Esophagus muscularis mucosa (tissue), 4 donors: ENCODE measurements at regions not wholly inside any gene's neighbourhood (a gene's known extent, or its start where the extent isn't known, plus 50 kb on each side); places are given as distances from the start of the nearest gene placed in this dataset.

Source experiments
- DNase-seq: peaks from one replicate; pipeline ENCODE4 v3.0.0-alpha.2; 2017; ENCODE audit errors: extremely low spot score
- H3K27ac ChIP-seq, 4 donors: fragments of 200-600 bp; sonication (generic); replicated peaks in 1 of 4; 1 replicate in 3 of 4; 2 replicates in 1 of 4; pipeline ENCODE4 v1.5.1; 2016 to 2019; ENCODE audit warnings: mild to moderate bottlenecking in 1 of 4
- H3K27me3 ChIP-seq, 4 donors: fragments of 200-600 bp; sonication (generic); one replicate each; pipeline versions ENCODE4 v1.5.1 to v1.6.0; 2016 to 2019
- H3K36me3 ChIP-seq, 4 donors: fragments of 200-600 bp; sonication (generic); one replicate each; pipeline ENCODE4 v1.5.1; 2016 to 2019
- H3K4me1 ChIP-seq, 4 donors: fragments of 200-600 bp; sonication (generic); one replicate each; pipeline ENCODE4 v1.5.1; 2016 to 2019
- H3K4me3 ChIP-seq, 4 donors: fragments of 200-600 bp; sonication (generic); 1 replicate in 2 of 4; 2 replicates in 2 of 4; pipeline ENCODE4 v1.5.1; 2016 to 2019; ENCODE audit warnings: mild to moderate bottlenecking in 4 of 4, moderate library complexity in 1 of 4
- H3K9me3 ChIP-seq, 4 donors: fragments of 200-600 bp; sonication (generic); 1 replicate in 3 of 4; 2 replicates in 1 of 4; pipeline ENCODE4 v1.5.1; 2016 to 2019
- CTCF ChIP-seq, 3 experiments: fragments of 200-600 bp in 2 of 3; fragments of 450-650 bp in 1 of 3; sonication (generic) in 2 of 3; IDR thresholded peaks; one replicate each; pipeline ENCODE4 v1.5.1; 2017 to 2019; ENCODE audit warnings: antibody characterized with exemption in 3 of 3, mild to moderate bottlenecking in 2 of 3, moderate library complexity in 1 of 3
- EP300 ChIP-seq: sonication (generic); formaldehyde crosslinking; IDR thresholded peaks from one replicate; pipeline ENCODE4 v1.6.1; 2017; ENCODE audit warnings: antibody characterized with exemption
- POLR2A ChIP-seq: fragments of 450-650 bp; IDR thresholded peaks from one replicate; pipeline ENCODE4 v1.6.1; 2017; ENCODE audit warnings: antibody characterized with exemption, moderate library complexity, mild to moderate bottlenecking, low read depth
- POLR2AphosphoS5 ChIP-seq, 2 donors: sonication (generic); formaldehyde crosslinking; IDR thresholded peaks; one replicate each; pipeline ENCODE4 v1.6.1; 2017; ENCODE audit warnings: antibody characterized with exemption in 2 of 2
- WGBS: methylation state at CpG from one replicate; pipeline ENCODE4 v1.1.5; 2018; 5-methylcytosine and 5-hydroxymethylcytosine counted together
- intact Hi-C: fragments of 100-400 bp; cut with DNase I; formaldehyde crosslinking; loops from one replicate; pipeline ENCODE4 v1.15.1; 2023

- H3K4me3 ChIP-seq, result no peak overlapping the region
- H3K9me3 ChIP-seq, result peaks cover 0 to 5% (median 0%) of the 10 kb centered on the region in 4 donors
- H3K4me1 ChIP-seq, result peaks cover 0 to 5% (median 2%) of the 10 kb centered on the region in 4 donors
- intact Hi-C loops, result no loop called here
- H3K27ac ChIP-seq, result no peak overlapping the region
- WGBS, result 32% methylated on average over 6 of the region's 6 CpGs
- no peak for DNase-seq
- H3K27me3 ChIP-seq, result no peaks in the 10 kb centered on the region
- H3K36me3 ChIP-seq, result no peaks in the 10 kb centered on the region
- no peak for TF ChIP-seq POLR2AphosphoS5 (IDR thresholded peaks at IDR 0.05)
- no peak for TF ChIP-seq CTCF (IDR thresholded peaks at IDR 0.05)
- TF ChIP-seq POLR2A, result no peak
- TF ChIP-seq EP300, result no peak
Measured at GRCh38 chr6:85945459-85946185, 302.9 kb upstream of the SYNCRIP start.

GRCh38 chr6:85944776-85945175 is 302.1 kb upstream of the SYNCRIP start:
- Histone ChIP-seq H3K27me3 (no peaks in the 10 kb centered on the region), H3K27ac (no peak overlapping the region), H3K4me3 (no peak overlapping the region), H3K9me3 (no peaks in the 10 kb centered on the region), H3K4me1 (peaks cover 0 to 10% (median 2%) of the 10 kb centered on the region in 4 donors), H3K36me3 (no peaks in the 10 kb centered on the region)
- DNase-seq, result no peak
- intact Hi-C loops, result no loop called here
- 75% methylated on average over 3 of the region's 3 CpGs for WGBS
- TF ChIP-seq POLR2A (no peak), POLR2AphosphoS5 (IDR thresholded peaks at IDR 0.05) (no peak), EP300 (no peak), CTCF (IDR thresholded peaks at IDR 0.05) (no peak)

- no peaks in the 10 kb centered on the region for H3K36me3 ChIP-seq
- DNase-seq, result no peak
- no peaks in the 10 kb centered on the region for H3K9me3 ChIP-seq
- H3K27me3 ChIP-seq, result no peaks in the 10 kb centered on the region
- no peak overlapping the region for H3K27ac ChIP-seq
- intact Hi-C loops, result no loop called here
- H3K4me3 ChIP-seq, result no peak overlapping the region
- TF ChIP-seq POLR2A (no peak), CTCF (IDR thresholded peaks at IDR 0.05) (no peak), EP300 (no peak), POLR2AphosphoS5 (IDR thresholded peaks at IDR 0.05) (no peak)
- 84% methylated on average over 2 of the region's 2 CpGs for WGBS
- H3K4me1 ChIP-seq, result peaks cover 0 to 11% (median 2%) of the 10 kb centered on the region in 4 donors
Measured at GRCh38 chr6:85942844-85943243, 300.2 kb upstream of the SYNCRIP start.

- 93% methylated on average over 1 of the region's 1 CpG for WGBS
- H3K4me1 ChIP-seq, result peaks cover 0 to 6% (median 0%) of the 10 kb centered on the region in 4 donors
- no peaks in the 10 kb centered on the region for H3K36me3 ChIP-seq
- intact Hi-C loops, result no loop called here
- peaks cover 0 to 11% (median 8%) of the 10 kb centered on the region in 4 donors for H3K9me3 ChIP-seq
- DNase-seq, result no peak
- H3K4me3 ChIP-seq, result no peak overlapping the region
- H3K27ac ChIP-seq, result no peak overlapping the region
- TF ChIP-seq EP300 (no peak), POLR2A (no peak), CTCF (IDR thresholded peaks at IDR 0.05) (no peak), POLR2AphosphoS5 (IDR thresholded peaks at IDR 0.05) (no peak)
- no peaks in the 10 kb centered on the region for H3K27me3 ChIP-seq
Measured at GRCh38 chr6:85936916-85937315, 294.2 kb upstream of the SYNCRIP start.

- intact Hi-C loops, result loop anchor here (2.0 to 10.0 kb wide), 3 partner anchors 934 to 1112 kb away; partner anchors contain the start of gene HTR1E
- no peaks in the 10 kb centered on the region for H3K36me3 ChIP-seq
- peaks cover 0 to 25% (median 15%) of the 10 kb centered on the region in 4 donors for H3K4me1 ChIP-seq
- no peaks in the 10 kb centered on the region for H3K27me3 ChIP-seq
- H3K9me3 ChIP-seq, result peaks cover 0 to under 1% (median 0%) of the 10 kb centered on the region in 4 donors
- no peak overlapping the region for H3K4me3 ChIP-seq
- 5% methylated on average over 2 of the region's 2 CpGs for WGBS
- TF ChIP-seq POLR2A, result no peak
- peak; percentile 51 to 75 (median 60) for TF ChIP-seq CTCF (IDR thresholded peaks at IDR 0.05)
- H3K27ac ChIP-seq, result no peak overlapping the region
- no peak for DNase-seq
Measured at GRCh38 chr6:85923013-85923430, 280.3 kb upstream of the SYNCRIP start.
